Mesothelial cell of epicardium (in vitro differentiated cells): ENCODE measurements at regions not wholly inside any gene's neighbourhood (a gene's known extent, or its start where the extent isn't known, plus 50 kb on each side); places are given as distances from the start of the nearest gene placed in this dataset.

ENCODE experiments used
- DNase-seq, 2 experiments: peaks; one replicate each; pipeline ENCODE4 v3.0.0; 2021; ENCODE audit warnings: low spot score in 2 of 2; ENCODE audit not compliant: unreplicated experiment in 2 of 2
- H3K27ac Mint-ChIP-seq: 2 replicates; pipeline ENCODE4 v1.8.0; 2021; ENCODE audit warnings: mixed read lengths
- H3K27me3 Mint-ChIP-seq: 2 replicates; pipeline ENCODE4 v1.8.0; 2021; ENCODE audit warnings: low read depth, mixed read lengths
- H3K36me3 Mint-ChIP-seq: 2 replicates; pipeline ENCODE4 v1.8.0; 2021; ENCODE audit warnings: mixed read lengths
- H3K4me1 Mint-ChIP-seq: 2 replicates; pipeline ENCODE4 v1.8.0; 2021; ENCODE audit warnings: mixed read lengths
- H3K4me3 Mint-ChIP-seq: 2 replicates; pipeline ENCODE4 v1.8.0; 2021; ENCODE audit warnings: mild to moderate bottlenecking, moderate library complexity, mixed read lengths
- H3K9me3 Mint-ChIP-seq: 2 replicates; pipeline ENCODE4 v1.8.0; 2021; ENCODE audit warnings: mixed read lengths
- CTCF ChIP-seq: fragments of 200-600 bp; sonication (generic); IDR thresholded peaks from one replicate; pipeline ENCODE4 v1.5.0; 2021; ENCODE audit warnings: antibody characterized with exemption; ENCODE audit not compliant: unreplicated experiment

DNA sequence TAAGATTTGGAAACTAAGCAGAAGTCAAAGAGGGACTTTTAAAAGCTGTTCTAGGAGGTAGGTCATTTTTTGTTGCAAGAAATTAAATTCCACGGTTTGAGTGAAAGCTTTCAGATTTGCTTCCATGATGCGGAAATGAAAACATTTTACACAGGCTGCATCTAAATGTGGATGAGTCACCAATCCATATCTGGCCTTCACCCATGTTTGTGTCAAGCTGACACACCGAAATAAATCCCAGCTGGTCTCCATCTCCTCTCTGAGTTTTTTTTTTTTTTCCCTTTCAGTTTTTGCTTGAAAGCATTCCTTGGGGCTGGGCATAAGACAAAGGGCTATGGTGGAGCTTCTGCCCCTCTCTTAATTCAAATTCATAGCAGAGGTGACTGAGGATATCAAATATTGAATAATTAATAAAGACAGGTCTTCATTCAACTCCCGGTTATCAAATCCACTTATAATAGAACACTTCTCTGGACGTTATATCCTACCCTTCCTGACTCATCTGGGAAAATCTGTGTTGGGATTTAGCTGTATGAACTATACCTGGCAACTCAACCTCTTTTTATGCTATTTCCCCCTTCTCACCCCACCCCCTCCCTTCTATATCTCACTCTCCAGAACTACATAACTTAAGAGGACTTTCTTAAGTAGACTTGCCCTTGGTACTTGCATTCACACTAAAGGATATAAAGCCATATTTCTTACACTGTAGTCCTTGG lies 558.3 kb upstream of the GCFC2 start:
- no peak overlapping the region for H3K27ac Mint-ChIP-seq
- H3K27me3 Mint-ChIP-seq, result no peaks in the 10 kb centered on the region
- H3K36me3 Mint-ChIP-seq, result no peaks in the 10 kb centered on the region
- H3K4me1 Mint-ChIP-seq, result peaks cover 10% of the 10 kb centered on the region
- no peak for DNase-seq
- TF ChIP-seq CTCF, result no peak
- H3K9me3 Mint-ChIP-seq, result no peaks in the 10 kb centered on the region
- no peak overlapping the region for H3K4me3 Mint-ChIP-seq

DNA sequence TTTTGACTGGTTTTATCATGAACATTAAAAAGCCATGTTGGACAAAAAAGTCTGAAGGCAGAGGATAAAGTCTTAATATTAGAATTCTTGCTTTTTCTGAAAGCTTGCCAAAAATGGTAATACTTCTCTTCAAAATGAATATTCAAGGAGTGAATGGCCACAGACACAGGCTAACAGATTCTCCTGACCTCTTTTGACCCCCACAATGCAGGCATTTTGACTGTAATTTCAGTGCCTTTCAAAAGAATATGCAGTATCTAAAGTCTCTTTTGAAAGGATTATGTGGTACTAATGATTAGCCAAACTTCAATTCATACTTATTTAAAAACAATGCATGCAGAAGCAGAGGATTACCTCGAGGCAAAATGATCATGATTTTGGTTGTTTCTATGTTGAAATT lies 557.8 kb upstream of the GCFC2 start:
- Mint-ChIP-seq H3K9me3 (no peaks in the 10 kb centered on the region), H3K27ac (no peak overlapping the region), H3K27me3 (no peaks in the 10 kb centered on the region), H3K4me1 (peaks cover 10% of the 10 kb centered on the region), H3K4me3 (no peak overlapping the region), H3K36me3 (no peaks in the 10 kb centered on the region)
- TF ChIP-seq CTCF, result no peak
- DNase-seq, result no peak

- H3K9me3 Mint-ChIP-seq, result no peaks in the 10 kb centered on the region
- no peak overlapping the region for H3K4me3 Mint-ChIP-seq
- no peak overlapping the region for H3K27ac Mint-ChIP-seq
- H3K36me3 Mint-ChIP-seq, result no peaks in the 10 kb centered on the region
- no peaks in the 10 kb centered on the region for H3K27me3 Mint-ChIP-seq
- no peak for DNase-seq
- TF ChIP-seq CTCF, result no peak
- peaks cover 4% of the 10 kb centered on the region for H3K4me1 Mint-ChIP-seq
These were observed 547.1 kb upstream of the GCFC2 start for GRCh38 chr2:76257802-76258201.

DNA sequence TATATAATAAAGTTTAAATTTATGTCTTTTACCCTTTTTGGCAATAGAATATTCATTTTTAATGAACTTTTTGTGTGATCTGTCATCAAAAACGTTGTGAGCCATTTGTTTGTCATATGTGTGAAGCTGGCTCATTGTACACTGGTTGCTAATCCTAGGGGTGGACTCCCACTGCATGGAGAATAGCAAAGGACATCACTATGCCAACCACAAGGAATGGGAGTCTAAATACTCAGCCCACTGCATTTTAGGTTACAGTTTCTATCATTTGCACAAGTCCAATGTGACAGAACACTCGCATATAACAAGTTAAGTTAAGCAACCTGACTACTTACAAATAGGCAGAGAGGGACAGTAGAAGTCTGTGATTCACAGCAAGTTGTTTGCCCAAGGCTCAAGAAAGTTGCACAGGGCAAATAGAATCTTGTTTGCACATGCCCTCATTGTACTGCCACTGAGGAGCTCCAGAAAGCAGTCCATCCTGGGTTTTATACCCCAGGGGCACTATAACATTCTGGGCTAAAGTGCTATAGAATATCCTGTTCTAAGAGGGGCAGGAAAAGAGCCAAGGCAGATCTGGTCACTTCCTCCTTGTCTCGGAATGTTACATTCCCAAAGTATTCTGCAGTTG lies 545.9 kb upstream of the GCFC2 start:
- H3K27me3 Mint-ChIP-seq, result no peaks in the 10 kb centered on the region
- H3K27ac Mint-ChIP-seq, result no peak overlapping the region
- H3K9me3 Mint-ChIP-seq, result no peaks in the 10 kb centered on the region
- peaks cover 4% of the 10 kb centered on the region for H3K4me1 Mint-ChIP-seq
- no peak overlapping the region for H3K4me3 Mint-ChIP-seq
- DNase-seq, result no peak
- H3K36me3 Mint-ChIP-seq, result no peaks in the 10 kb centered on the region
- no peak for TF ChIP-seq CTCF

DNA sequence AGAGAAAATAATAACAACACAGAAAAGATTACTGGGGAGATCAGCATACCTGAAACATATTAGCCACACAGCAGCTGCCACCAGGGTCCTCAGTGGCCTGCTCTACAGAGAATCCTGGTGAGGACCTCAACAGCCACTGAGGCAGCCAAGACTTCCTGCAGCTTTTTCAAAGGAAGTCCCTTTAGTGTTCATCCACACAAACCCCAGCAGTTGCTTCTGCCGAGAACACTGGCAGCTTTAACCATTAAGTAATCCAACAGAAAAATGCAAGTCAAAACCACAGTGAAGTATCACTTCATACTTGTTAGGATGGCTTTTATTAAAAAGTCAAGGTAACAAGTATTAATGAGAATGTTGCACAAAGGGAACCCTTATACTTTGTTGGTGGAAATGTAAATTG lies 542.0 kb upstream of the GCFC2 start:
- no peak overlapping the region for H3K4me3 Mint-ChIP-seq
- H3K9me3 Mint-ChIP-seq, result no peaks in the 10 kb centered on the region
- TF ChIP-seq CTCF, result no peak
- H3K27ac Mint-ChIP-seq, result no peak overlapping the region
- H3K36me3 Mint-ChIP-seq, result no peaks in the 10 kb centered on the region
- DNase-seq, result no peak
- peaks cover 4% of the 10 kb centered on the region for H3K4me1 Mint-ChIP-seq
- no peaks in the 10 kb centered on the region for H3K27me3 Mint-ChIP-seq
